ENCODE measurements at regions not wholly inside any gene's neighbourhood (a gene's known extent, or its start where the extent isn't known, plus 50 kb on each side); places are given as distances from the start of the nearest gene placed in this dataset.

- H3K27ac ChIP-seq (ENCODE audit: low read length), result no peak overlapping the region
- no peak overlapping the region for H3K9ac ChIP-seq (ENCODE audit: low read depth, low read length)
- H3K4me3 ChIP-seq (ENCODE audit: low read depth in 1 of 2, low read length in 2 of 2), result no peak overlapping the region
- DNase-seq, result no peak
- H3K36me3 ChIP-seq (ENCODE audit: insufficient read depth, low read length), result no peaks in the 10 kb centered on the region
- H3K4me2 ChIP-seq (ENCODE audit: insufficient read depth, low read length), result no peak overlapping the region
- no peaks in the 10 kb centered on the region for H3K4me1 ChIP-seq (ENCODE audit: insufficient read depth, low read length)
- TF ChIP-seq EZH2 (IDR thresholded peaks at IDR 0.05; ENCODE audit: borderline replicate concordance, low read depth, low read length, severe bottlenecking) (no peak), CTCF (IDR thresholded peaks at IDR 0.05; ENCODE audit: borderline replicate concordance, extremely low read depth, low read length, poor library complexity, severe bottlenecking) (no peak)
- H4K20me1 ChIP-seq (ENCODE audit: insufficient read depth, low read length), result no peaks in the 10 kb centered on the region
- H3K9me3 ChIP-seq (ENCODE audit: insufficient read depth, low read length, severe bottlenecking), result no peaks in the 10 kb centered on the region
- no peak overlapping the region for H2AFZ ChIP-seq (ENCODE audit: low read depth, low read length)
- no peaks in the 10 kb centered on the region for H3K27me3 ChIP-seq (ENCODE audit: insufficient read depth, low read length, poor library complexity)
- H3K79me2 ChIP-seq (ENCODE audit: insufficient read depth, low read length), result no peaks in the 10 kb centered on the region
- no peak for ATAC-seq (ENCODE audit: insufficient read depth, low read depth)
Observed at GRCh38 chr3:23698652-23699313, 107.0 kb upstream of the UBE2E1 start.

GRCh38 chr3:23700616-23701015 lies 105.1 kb upstream of the UBE2E1 start:
- DNase-seq, result no peak
- H3K9ac ChIP-seq (ENCODE audit: low read depth, low read length), result no peak overlapping the region
- H3K27ac ChIP-seq (ENCODE audit: low read length), result no peak overlapping the region
- H3K9me3 ChIP-seq (ENCODE audit: insufficient read depth, low read length, severe bottlenecking), result no peaks in the 10 kb centered on the region
- TF ChIP-seq CTCF (IDR thresholded peaks at IDR 0.05; ENCODE audit: borderline replicate concordance, extremely low read depth, low read length, poor library complexity, severe bottlenecking), result no peak
- ATAC-seq (ENCODE audit: insufficient read depth, low read depth), result no peak
- H2AFZ ChIP-seq (ENCODE audit: low read depth, low read length), result no peak overlapping the region
- H3K79me2 ChIP-seq (ENCODE audit: insufficient read depth, low read length), result no peaks in the 10 kb centered on the region
- no peak overlapping the region for H3K4me2 ChIP-seq (ENCODE audit: insufficient read depth, low read length)
- H3K4me1 ChIP-seq (ENCODE audit: insufficient read depth, low read length), result no peaks in the 10 kb centered on the region
- H3K27me3 ChIP-seq (ENCODE audit: insufficient read depth, low read length, poor library complexity), result no peaks in the 10 kb centered on the region
- no peaks in the 10 kb centered on the region for H3K36me3 ChIP-seq (ENCODE audit: insufficient read depth, low read length)
- no peak overlapping the region for H3K4me3 ChIP-seq (ENCODE audit: low read depth in 1 of 2, low read length in 2 of 2)
- no peaks in the 10 kb centered on the region for H4K20me1 ChIP-seq (ENCODE audit: insufficient read depth, low read length)

GRCh38 chr3:23701716-23702597 lies 103.8 kb upstream of the UBE2E1 start:
- DNase-seq (no peak), ATAC-seq (ENCODE audit: insufficient read depth, low read depth) (no peak)
- Histone ChIP-seq H2AFZ (ENCODE audit: low read depth, low read length) (no peak overlapping the region), H4K20me1 (ENCODE audit: insufficient read depth, low read length) (no peaks in the 10 kb centered on the region), H3K79me2 (ENCODE audit: insufficient read depth, low read length) (no peaks in the 10 kb centered on the region), H3K4me2 (ENCODE audit: insufficient read depth, low read length) (no peak overlapping the region), H3K36me3 (ENCODE audit: insufficient read depth, low read length) (no peaks in the 10 kb centered on the region), H3K4me3 (ENCODE audit: low read depth in 1 of 2, low read length in 2 of 2) (no peak overlapping the region), H3K9ac (ENCODE audit: low read depth, low read length) (no peak overlapping the region), H3K27ac (ENCODE audit: low read length) (no peak overlapping the region), H3K9me3 (ENCODE audit: insufficient read depth, low read length, severe bottlenecking) (no peaks in the 10 kb centered on the region), H3K27me3 (ENCODE audit: insufficient read depth, low read length, poor library complexity) (no peaks in the 10 kb centered on the region), H3K4me1 (ENCODE audit: insufficient read depth, low read length) (no peaks in the 10 kb centered on the region)
- no peak for TF ChIP-seq CTCF (IDR thresholded peaks at IDR 0.05; ENCODE audit: borderline replicate concordance, extremely low read depth, low read length, poor library complexity, severe bottlenecking)
- TF ChIP-seq EZH2 (IDR thresholded peaks at IDR 0.05; ENCODE audit: borderline replicate concordance, low read depth, low read length, severe bottlenecking), result no peak
